HG03565 (cell line): ENCODE measurements at regions not wholly inside any gene's neighbourhood (a gene's known extent, or its start where the extent isn't known, plus 50 kb on each side); places are given as distances from the start of the nearest gene placed in this dataset.
"Not testable (repeated sequence)": the region's sequence is repeated elsewhere in the genome, so short reads cannot be mapped to it uniquely, and the experiment has no call there.

Source experiments
- ATAC-seq: cut with Tn5 transposase; IDR thresholded peaks from one replicate; pipeline ENCODE4 v1.9.1; 2021; ENCODE audit warnings: mild to moderate bottlenecking, moderate library complexity; ENCODE audit not compliant: unreplicated experiment

DNA sequence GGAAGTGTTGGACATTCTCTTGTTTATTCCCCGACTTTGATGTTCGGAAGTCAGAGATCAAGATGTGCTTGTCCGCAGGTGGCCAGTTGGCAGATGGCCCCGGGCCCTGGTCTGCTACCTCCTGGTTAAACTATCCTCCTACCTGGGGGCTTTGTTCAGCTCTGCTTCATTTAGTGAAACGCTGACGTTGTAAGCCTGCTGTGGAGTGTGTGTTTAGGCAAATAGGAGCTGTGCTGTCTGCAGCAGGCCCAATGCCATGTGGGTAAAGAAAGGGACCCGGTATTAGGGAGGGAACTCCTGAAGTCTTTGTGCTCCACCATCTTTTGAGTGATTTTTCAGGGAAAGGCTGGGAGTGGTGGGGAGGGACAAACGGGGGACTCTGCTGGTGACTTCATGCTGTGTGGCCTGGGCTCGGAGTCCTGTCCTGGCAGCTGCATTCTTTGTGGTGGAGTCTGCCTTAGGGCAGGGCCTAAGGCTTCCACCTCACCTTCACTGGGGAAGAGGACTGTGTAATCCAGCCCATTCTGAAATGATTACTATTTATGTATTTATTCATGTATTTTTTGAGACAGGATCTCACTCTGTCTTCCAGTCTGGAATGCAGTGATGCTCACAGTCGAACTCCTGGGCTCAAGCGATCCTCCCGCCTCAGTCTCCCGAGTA is 171.1 kb upstream of the KLF6 start:
- no peak for ATAC-seq

DNA sequence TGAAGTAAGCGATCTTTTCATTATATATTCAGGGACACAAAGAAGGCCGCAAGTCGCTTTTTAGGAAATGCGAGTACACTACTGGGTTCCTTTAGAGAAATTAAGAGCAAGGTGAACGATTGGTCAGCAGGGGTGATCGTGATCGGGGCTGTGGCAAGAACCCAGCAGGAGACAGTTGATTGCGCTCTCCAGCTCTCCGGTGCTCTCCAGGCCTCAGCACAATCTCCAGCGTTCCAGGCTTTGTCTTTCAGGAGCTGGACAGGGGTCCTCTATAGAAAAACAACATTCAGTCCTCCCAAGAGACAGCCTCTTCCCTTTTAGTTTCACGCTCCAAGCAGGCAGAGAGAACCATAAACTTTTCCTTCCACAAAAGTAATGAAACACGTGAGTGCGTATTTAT is 170.5 kb upstream of the KLF6 start:
- ATAC-seq = no peak

DNA sequence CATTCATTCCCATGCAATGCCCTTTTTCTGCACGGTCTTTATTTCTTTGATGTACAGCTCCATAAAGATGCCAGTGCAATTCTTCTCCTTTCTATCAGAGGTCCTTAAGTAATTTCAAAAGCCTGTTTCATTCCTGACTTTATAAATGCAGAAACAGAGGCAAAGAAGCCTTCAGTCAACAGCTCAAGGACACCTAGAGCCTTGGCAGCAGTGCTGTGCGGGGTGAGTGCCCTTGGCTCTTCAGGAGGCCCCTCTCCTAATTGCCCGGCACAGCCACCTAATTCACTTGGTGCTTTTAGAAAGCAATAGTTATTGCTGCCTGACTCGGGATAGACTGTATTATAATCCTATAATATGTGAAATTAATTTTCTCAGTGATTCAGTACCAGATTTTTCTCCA is 169.6 kb upstream of the KLF6 start:
- no peak for ATAC-seq

DNA sequence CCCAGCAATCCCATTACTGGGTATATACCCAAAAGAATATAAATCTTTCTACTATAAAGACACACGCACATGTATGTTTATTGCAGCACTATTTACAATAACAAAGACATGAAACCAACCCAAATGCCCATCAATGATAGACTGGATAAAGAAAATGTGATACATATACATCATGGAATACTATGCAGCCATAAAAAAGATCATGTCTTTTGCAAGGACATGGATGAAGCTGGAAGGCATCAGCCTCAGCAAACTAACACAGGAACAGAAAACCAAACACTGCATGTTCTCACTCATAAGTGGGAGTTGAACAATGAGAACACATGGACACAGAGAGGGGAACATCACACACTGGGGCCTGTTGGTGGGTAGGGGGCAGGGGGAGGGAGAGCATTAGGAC is 169.0 kb upstream of the KLF6 start:
- ATAC-seq = not testable (repeated sequence)

DNA sequence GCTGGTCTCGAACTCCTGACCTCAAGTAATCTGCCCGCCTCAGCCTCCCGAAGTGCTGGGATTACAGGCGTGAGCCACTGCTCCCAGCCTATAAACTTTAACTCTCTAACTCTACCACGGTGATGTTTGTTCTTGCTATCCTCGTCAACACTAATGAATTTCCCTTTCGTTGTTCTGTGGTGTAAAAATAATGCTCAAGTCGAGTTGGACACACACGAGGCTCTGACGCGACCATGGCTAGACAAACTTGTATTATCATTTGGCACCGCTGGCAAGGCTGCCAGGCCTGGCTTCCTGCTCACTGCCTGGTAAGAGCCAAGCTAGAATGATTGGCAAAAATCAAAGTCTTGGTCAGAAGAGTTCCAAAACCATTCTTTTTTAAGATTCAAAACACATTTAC is 167.0 kb upstream of the KLF6 start:
- no peak for ATAC-seq

DNA sequence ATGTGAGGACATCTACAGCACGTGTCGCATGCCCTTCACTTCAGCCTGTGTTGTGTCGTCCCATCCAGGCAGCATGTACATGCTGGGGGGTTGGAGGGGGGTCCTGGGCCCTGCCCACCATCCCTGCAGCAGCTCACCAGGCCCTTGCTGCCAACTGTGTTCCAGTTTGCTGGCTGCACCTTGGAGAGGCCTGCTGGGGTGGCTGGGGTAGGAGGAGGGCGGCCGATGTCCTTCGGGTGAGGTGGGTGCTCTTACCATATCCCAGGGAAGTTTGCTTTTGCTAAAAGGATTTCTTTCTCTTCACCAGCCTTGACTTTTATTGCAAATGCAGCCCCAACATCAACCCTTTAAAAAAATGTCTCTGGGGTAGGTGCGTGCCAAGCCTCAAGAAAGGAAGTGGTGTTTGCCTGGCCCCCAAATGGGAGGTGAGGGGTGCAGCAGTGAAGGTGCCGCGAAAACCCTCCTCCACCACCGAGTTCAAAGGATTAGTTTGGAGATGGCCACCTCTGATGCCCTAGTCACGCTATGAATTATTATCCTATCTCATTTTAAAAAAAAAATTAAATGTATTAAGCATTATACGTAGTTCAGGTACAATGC is 165.8 kb upstream of the KLF6 start:
- ATAC-seq = no peak

DNA sequence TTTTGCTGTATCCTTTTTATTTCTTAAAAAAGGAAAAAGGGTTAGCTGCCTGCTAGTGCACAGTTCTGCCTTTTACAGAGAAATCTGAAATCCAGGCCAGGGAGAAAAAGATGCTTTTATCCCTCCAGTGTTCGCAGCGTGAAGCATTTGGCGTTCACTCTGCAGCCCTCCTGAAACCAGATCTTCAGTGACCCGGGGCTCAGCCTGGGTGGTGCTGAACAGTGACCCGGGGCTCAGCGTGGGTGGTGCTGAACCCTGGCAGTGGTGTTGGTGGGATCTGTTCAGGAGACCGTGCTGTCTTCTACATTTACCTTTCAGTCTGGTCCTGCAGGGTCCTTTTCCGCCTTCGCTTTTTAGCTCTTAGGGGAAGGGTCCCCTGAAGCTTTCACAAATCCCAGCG is 164.7 kb upstream of the KLF6 start:
- ATAC-seq = no peak

DNA sequence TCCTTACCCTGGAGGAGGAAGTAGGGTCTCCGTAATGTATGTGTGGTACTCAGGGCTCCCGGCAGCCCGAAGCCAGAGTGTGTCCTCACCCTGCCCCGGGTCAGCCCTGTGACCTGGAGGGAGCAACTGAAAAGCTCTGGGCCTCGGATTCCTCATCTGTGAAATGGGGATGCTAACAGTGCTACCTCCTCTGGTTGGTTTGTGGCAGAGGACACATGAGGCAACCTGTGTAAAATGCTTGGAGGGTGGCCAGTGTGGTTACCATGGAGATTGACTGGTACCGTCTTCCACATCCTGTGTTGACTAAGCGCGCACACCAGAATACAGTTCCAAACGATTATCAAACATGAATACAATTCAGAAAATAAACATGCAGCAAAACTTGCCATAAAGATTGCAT is 163.8 kb upstream of the KLF6 start:
- no peak for ATAC-seq

DNA sequence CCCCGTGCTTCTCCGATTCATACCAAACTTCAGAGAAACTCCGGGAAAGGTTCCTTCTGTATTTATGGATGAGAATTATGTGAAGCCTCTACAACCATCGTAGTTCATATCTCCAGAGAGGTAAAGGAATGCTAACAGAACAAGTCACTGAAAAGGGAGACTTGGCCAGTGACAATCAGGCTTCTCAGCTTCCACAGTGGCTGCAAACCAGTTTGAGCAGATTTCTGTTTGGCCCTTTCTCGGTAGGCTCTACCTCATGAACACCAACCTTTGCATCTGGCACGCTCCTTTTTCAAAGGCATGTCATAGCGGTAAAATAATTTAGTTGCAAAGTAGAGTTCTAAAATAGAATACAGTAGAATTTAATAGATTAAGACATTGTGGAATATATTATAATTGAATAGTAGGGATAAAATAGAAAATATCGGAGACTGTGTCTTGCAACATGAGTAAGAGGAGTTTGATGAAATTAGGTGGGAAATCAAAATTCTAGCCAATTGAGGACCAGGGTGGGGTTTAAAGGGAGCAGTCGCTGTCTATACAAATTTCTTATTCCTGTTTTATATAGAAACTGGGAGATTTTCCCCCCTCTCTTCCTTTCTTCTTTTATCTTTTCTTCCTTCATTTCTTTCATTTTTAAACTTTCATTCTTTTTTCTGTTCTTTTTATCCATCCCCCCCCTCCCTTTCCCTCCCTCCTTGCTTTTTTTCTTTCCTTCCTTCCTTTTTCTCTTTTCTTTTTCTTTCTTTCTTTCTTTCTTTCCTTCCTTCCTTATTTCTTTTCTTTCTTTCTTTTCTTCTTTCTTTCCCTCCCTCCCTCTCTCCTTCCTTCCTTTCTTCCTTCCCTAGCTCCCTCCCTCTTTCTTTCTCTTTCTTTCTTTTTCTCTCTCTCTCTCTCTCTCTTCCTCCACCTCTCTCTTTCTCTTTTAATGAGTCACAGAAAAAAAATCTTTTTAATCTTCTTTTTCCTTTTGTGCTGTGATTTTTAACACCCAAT is 161.5 kb upstream of the KLF6 start:
- no peak for ATAC-seq

DNA sequence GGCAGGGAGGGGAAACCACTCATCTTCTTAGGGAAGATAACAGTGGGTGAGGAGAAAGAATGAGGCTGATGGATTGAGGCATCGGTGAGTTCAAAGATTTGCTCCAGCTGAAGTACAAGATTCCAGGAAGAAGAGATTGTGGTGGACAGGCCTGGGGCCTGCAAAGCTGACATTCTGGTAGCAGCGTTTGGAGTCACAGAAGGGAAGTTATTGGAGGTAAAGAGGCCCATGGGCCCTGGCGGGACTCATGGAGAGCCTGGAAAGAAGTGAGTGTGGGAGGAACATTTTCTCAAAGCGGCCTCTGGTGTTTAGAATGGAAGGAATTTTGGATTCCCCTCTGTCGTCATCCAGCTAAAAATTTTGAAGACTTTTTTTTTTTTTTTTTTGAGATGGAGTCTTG is 160.0 kb upstream of the KLF6 start:
- ATAC-seq = no peak

DNA sequence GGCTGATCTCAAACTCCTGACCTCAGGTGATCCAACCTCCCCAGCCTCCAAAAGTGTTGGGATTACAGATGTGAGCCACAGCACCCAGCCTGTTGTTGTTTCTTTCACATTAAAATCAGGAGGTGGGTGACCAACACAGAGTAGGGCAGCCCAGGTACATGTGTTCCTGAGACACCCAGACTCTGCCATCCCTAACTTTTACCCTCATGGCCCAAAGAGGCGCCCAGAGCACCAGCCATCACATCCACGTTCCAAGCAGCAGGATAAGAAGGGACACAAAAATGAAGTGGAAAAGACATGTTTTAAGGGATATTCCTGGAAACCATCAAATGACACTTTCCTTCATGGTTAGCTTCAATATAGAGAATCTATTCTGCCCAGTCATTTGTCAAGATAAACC is 159.6 kb upstream of the KLF6 start:
- no peak for ATAC-seq

DNA sequence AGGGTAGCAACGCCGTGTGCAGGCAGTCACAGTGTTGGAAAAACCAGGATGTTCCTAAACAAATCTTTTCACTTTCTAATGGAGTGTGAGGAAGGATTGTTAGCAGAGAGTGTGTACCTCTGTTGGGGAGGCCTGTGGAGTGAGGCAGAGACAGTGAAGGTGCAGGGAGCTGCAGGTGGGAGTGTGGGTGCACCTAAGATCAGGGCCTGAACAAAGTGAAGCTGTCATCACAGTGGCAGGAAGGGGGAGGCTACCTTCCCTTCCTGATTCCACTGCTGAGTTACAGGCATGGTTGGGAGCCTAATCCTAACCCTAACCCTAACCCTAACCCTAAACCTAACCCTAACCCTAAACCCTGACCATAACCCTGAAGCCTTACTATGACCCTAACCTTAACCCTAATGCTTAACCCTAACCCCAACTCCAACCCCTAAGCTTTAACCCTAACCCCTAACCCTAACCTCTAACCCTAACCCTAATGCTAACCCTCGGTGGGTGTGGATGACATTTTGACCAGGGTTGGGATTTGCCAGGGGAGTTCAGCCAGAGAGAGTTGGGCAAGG is 158.8 kb upstream of the KLF6 start:
- no peak for ATAC-seq

DNA sequence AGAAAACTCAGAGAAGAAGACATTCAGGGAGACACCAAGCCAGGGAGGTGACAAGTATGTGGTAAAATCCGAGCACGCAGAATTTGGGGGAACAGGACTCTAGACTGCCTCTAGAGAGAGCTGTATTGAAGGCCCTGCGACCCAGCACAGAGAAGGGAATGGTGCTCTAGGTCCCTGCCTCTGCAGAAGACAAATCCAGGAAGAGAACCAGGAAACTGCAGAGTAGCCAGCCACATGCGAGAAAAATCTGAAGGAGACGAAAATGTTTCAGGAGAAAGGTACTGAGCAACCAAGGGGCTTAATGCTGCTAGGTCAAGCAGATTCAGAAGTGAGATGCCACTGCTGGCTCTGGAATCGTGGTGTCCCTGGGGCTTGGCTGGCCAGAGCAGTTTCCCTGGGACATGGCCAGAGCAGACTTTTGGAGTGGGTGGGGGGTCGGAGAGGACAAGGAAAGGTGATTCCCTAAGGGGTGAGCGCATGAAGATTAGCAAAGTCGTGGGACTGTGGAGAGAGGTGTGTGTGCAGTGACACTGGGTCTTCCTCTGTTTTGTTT is 158.0 kb upstream of the KLF6 start:
- no peak for ATAC-seq

DNA sequence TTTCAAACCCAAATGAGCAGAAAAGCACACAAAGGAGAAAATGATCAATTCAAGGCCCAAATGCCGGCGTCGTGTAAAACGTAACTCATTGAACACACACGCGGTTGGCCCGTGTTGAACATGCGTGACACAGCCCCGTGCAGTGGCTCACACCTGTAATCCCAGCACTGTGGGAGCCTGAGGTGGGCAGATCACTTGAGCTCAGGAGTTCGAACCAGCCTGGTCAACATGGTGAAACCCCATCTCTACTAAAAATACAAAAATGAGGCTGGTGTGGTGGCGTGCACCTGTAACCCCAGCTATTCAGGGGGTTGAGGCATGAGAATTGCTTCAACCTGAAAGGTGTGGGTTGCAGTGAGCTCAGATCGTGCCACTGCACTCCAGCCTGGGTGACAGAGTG is 156.7 kb upstream of the KLF6 start:
- ATAC-seq = no peak

DNA sequence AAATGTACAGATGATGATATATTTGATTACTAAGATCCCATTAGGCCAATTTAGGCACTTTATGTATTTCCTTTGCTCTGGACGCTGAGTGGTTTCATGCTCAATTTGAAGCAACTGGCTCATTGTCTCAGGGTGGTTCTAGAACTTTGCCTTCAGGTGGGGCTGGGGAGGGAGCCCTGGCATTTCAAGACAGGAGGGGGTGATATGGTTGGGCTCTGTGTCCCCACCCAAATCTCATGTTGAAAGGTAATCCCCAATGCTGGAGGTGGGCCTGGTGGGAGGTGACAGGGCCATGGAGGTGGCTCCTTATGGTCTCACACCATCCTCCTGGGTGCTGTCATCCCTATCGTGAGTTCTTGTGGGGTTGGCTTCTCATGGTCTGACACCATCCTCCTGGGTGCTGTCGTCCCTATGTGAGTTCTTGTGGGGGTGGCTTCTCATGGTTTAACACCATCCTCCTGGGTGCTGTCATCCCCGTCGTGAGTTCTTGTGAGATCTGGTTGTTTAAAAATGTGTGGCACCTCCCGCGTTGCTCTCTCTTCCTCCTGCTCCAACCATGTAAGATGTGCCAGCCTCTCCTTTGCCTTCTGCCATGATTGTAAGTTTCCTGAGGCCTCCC is 151.5 kb upstream of the KLF6 start:
- no peak for ATAC-seq

DNA sequence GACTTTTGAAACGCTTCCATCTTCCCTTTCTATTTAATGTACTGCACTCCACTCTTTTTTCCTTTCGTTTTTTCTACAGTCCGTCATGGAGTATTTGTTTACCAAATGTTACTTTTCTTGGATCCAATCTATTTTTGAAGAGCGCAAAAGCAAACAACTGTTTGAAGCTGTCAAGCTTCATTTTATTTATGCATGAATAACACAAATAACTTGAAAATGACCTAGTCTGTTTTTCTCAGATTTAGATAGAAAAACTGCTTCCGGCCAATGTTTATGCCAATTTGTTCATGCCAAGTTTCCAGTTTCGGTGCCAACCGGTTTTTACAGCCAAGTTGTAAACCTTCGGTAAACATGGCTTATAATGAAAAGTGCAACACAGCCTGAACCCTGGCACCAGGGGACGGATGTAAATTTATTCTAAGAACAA is 150.9 kb upstream of the KLF6 start:
- no peak for ATAC-seq

DNA sequence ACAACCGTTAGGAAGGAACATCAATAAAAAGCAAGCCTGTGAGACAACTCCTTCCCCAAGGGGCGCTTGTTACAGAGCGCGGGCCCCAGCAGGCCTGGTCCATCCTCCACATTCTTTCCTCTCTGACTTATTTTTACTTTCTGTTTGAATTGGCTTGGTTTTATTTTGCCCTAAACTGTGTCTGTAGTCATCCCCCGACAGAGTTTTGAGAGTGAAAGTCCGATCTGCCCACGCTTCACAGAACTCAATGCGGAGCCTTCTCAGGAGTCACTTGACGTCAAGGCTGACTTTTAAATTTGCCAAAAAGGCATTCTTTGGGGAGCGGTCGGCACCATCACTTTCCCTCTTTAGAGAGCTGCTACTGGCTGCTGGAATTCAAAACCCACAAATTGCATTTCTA is 150.1 kb upstream of the KLF6 start:
- ATAC-seq = peak; percentile 99

DNA sequence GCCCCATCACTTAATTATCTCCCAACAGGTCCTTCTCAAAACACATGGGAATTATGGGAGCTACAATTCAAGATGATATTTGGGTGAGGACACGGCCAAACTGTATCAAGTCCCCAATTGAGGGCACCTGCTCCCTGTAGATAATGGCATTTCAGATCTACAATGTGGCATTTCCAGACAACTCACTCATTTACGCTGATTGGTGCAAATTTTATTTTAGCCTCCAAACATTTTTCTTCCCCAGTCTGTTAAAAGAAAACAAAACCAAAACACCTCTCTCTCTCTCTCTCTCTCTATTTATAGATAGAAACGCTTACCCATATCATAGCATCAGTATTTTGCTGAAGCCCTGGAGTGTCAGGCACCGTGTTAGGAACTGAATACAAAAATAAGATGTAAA is 148.7 kb upstream of the KLF6 start:
- no peak for ATAC-seq

DNA sequence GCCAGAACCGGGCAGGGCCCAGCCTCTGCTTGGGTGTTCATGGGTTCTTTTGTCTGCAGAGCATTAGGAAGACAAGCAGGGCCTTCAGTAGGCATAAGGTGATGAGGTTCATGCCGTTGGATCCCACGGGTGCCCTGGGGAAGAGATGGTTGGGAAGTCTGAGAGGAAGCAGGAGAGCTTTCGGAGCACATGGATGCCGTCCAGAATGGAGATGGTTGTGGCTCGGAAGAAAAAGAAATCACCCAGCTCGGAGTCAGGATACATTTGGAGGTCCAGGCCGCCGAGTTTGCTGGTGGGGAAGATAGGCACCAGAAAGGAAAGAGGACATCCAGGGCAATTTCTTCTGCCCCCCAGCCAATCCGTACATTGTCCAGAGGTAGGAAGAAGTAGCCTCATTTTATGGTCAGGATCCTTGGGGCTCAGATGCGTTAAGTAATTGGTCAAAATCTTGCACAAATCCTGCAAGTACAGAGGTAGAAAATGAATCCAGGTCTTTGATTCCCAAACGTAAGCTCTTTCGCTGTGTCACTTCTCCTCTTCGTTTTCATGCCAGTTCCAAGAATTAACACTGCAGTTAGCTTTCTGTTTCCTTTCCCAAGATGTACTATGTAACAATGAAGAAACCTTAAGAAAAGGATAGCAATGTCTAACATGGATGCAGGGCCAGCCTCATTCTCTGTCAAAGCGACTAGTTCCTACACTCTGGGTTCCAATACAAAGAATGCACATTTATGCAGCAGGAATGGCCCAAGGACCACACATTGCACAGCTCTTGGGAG is 147.8 kb upstream of the KLF6 start:
- ATAC-seq = no peak

DNA sequence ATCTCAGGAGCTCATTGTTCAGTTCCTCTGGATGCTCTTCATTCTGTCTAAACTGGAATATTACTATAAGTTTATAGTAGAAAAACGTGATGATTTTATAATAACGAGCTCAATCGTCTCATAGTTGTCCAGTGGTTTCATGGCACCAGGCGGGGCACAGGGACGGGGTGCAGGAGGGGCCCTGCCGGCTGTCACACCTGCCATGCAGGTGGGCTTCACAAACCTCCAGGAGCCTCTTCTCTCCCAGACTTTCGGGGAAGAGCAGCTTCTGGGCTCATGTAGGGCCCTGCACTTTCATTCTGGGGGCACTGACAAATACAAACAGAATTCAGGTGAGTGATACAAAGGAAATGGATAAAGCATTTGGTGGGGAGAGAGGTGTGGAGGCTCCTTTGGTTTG is 146.9 kb upstream of the KLF6 start:
- ATAC-seq = no peak
